K562 (cell line): ENCODE measurements at regions not wholly inside any gene's neighbourhood (a gene's known extent, or its start where the extent isn't known, plus 50 kb on each side); places are given as distances from the start of the nearest gene placed in this dataset.
A peak's percentile ranks its signal among the peaks of the same experiment; 100 is the strongest.

ENCODE experiments used
- CBX1 ChIP-seq: sonication (generic); IDR thresholded peaks from 2 replicates; pipeline ENCODE4 v1.6.1; 2016; ENCODE audit warnings: antibody characterized with exemption, low read depth, mild to moderate bottlenecking
- JUN ChIP-seq, 2 experiments: sonication (generic) in 1 of 2; formaldehyde crosslinking in 1 of 2; IDR thresholded peaks; 2 replicates each; pipeline versions ENCODE4 v1.6.1 to v1.8.0; 2012 to 2022; ENCODE audit warnings: borderline replicate concordance in 2 of 2, mild to moderate bottlenecking in 2 of 2, improper control_type of control experiment in 1 of 2, low read depth in 1 of 2, low read length in 1 of 2, missing genetic modification reagents in 1 of 2
- LEF1 ChIP-seq: fragments of 450-650 bp; IDR thresholded peaks from 2 replicates; pipeline ENCODE4 v1.6.1; 2016; ENCODE audit warnings: mild to moderate bottlenecking
- MCM3 ChIP-seq: fragments of 450-650 bp; IDR thresholded peaks from 2 replicates; pipeline ENCODE4 v1.6.1; 2016
- NR1H2 ChIP-seq: sonication (generic); formaldehyde crosslinking; IDR thresholded peaks from 2 replicates; pipeline ENCODE4 v1.4.0; 2020; ENCODE audit warnings: mild to moderate bottlenecking, missing genetic modification reagents
- POLR2A ChIP-seq: fragments of 450-650 bp; conservative IDR thresholded peaks from 2 replicates; pipeline ENCODE4 v1.6.1; 2016
- RB1 ChIP-seq: fragments of 450-650 bp; IDR thresholded peaks from 2 replicates; pipeline ENCODE4 v1.6.1; 2017; ENCODE audit warnings: low read depth, mild to moderate bottlenecking
- SPI1 ChIP-seq: IDR thresholded peaks from 2 replicates; pipeline ENCODE4 v1.6.1; 2011; ENCODE audit warnings: low read depth, low read length, control low read depth, borderline replicate concordance
- STAT5B ChIP-seq: fragments of 250-450 bp; sonication (Bioruptor Pico); IDR thresholded peaks from 2 replicates; pipeline ENCODE4 v1.8.0; 2021; ENCODE audit warnings: mild to moderate bottlenecking, inconsistent platforms
- XRCC4 ChIP-seq: IDR thresholded peaks from one replicate; pipeline ENCODE4 v1.6.1; 2011; ENCODE audit not compliant: insufficient read depth, insufficient read length; ENCODE audit errors: extremely low read depth
- TF ChIP-seq, protein P1 (sequence below): fragments of 250-450 bp; sonication (Bioruptor Pico); IDR thresholded peaks from 2 replicates; pipeline ENCODE4 v1.5.0; 2022; ENCODE audit warnings: mild to moderate bottlenecking
- TF ChIP-seq, protein P2 (sequence below): sonication (generic); formaldehyde crosslinking; IDR thresholded peaks from 2 replicates; pipeline ENCODE4 v1.9.0; 2022; ENCODE audit warnings: mild to moderate bottlenecking, missing genetic modification reagents
- TF ChIP-seq, protein P3 (sequence below): fragments of 250-450 bp; sonication (Bioruptor Pico); IDR thresholded peaks from 2 replicates; pipeline ENCODE4 v1.4.0; 2020; ENCODE audit warnings: mild to moderate bottlenecking, moderate library complexity, borderline replicate concordance
- TF ChIP-seq, protein P4 (sequence below): sonication (generic); formaldehyde crosslinking; IDR thresholded peaks from 2 replicates; pipeline ENCODE4 v1.5.0; 2020; ENCODE audit warnings: missing genetic modification reagents
- TF ChIP-seq, protein P5 (sequence below): sonication (generic); formaldehyde crosslinking; IDR thresholded peaks from 2 replicates; pipeline ENCODE4 v1.8.1; 2022; ENCODE audit warnings: missing genetic modification reagents

DNA sequence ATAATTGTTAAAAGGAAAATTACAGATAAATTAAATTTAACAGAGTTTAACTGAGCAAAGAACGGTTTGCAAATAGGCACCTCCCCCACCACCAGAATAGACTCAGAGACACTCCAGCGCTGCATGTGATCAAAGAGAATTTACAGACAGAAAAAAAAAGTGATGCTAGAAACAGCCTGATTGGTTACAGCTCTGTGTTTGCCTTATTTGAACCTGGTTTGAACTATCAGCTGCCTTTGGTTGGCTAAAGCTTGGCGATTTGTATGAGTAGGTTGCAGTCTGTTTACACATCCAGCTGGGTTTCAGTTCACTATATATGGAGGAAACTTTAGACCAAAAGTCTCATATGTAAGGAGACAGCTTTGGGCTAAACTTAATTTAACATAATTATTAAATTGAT, 249.1 kb downstream of the ENC1 start (continued):
- TF ChIP-seq, protein P1, sequence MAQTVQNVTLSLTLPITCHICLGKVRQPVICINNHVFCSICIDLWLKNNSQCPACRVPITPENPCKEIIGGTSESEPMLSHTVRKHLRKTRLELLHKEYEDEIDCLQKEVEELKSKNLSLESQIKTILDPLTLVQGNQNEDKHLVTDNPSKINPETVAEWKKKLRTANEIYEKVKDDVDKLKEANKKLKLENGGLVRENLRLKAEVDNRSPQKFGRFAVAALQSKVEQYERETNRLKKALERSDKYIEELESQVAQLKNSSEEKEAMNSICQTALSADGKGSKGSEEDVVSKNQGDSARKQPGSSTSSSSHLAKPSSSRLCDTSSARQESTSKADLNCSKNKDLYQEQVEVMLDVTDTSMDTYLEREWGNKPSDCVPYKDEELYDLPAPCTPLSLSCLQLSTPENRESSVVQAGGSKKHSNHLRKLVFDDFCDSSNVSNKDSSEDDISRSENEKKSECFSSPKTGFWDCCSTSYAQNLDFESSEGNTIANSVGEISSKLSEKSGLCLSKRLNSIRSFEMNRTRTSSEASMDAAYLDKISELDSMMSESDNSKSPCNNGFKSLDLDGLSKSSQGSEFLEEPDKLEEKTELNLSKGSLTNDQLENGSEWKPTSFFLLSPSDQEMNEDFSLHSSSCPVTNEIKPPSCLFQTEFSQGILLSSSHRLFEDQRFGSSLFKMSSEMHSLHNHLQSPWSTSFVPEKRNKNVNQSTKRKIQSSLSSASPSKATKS (CRISPR knock-in tag): no peak
- TF ChIP-seq MCM3 (no peak), POLR2A (no peak), STAT5B (CRISPR knock-in tag) (no peak), NR1H2 (CRISPR knock-in tag) (no peak), RB1 (no peak), XRCC4 (no peak), JUN (IDR thresholded peaks at IDR 0.05; ENCODE audit: borderline replicate concordance, low read depth, low read length) (no peak), JUN (CRISPR knock-in tag; IDR thresholded peaks at IDR 0.05; ENCODE audit: borderline replicate concordance) (no peak), LEF1 (peak; percentile 89), SPI1 (no peak), CBX1 (no peak)
- TF ChIP-seq, protein P2, sequence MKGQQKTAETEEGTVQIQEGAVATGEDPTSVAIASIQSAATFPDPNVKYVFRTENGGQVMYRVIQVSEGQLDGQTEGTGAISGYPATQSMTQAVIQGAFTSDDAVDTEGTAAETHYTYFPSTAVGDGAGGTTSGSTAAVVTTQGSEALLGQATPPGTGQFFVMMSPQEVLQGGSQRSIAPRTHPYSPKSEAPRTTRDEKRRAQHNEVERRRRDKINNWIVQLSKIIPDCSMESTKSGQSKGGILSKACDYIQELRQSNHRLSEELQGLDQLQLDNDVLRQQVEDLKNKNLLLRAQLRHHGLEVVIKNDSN (CRISPR knock-in tag): peak; percentile 43; the same call in 1 of the 2 replicates
- TF ChIP-seq, protein P3, sequence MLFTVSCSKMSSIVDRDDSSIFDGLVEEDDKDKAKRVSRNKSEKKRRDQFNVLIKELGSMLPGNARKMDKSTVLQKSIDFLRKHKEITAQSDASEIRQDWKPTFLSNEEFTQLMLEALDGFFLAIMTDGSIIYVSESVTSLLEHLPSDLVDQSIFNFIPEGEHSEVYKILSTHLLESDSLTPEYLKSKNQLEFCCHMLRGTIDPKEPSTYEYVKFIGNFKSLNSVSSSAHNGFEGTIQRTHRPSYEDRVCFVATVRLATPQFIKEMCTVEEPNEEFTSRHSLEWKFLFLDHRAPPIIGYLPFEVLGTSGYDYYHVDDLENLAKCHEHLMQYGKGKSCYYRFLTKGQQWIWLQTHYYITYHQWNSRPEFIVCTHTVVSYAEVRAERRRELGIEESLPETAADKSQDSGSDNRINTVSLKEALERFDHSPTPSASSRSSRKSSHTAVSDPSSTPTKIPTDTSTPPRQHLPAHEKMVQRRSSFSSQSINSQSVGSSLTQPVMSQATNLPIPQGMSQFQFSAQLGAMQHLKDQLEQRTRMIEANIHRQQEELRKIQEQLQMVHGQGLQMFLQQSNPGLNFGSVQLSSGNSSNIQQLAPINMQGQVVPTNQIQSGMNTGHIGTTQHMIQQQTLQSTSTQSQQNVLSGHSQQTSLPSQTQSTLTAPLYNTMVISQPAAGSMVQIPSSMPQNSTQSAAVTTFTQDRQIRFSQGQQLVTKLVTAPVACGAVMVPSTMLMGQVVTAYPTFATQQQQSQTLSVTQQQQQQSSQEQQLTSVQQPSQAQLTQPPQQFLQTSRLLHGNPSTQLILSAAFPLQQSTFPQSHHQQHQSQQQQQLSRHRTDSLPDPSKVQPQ: no peak
- TF ChIP-seq, protein P4, sequence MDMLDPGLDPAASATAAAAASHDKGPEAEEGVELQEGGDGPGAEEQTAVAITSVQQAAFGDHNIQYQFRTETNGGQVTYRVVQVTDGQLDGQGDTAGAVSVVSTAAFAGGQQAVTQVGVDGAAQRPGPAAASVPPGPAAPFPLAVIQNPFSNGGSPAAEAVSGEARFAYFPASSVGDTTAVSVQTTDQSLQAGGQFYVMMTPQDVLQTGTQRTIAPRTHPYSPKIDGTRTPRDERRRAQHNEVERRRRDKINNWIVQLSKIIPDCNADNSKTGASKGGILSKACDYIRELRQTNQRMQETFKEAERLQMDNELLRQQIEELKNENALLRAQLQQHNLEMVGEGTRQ: peak; percentile 39
- TF ChIP-seq, protein P5, sequence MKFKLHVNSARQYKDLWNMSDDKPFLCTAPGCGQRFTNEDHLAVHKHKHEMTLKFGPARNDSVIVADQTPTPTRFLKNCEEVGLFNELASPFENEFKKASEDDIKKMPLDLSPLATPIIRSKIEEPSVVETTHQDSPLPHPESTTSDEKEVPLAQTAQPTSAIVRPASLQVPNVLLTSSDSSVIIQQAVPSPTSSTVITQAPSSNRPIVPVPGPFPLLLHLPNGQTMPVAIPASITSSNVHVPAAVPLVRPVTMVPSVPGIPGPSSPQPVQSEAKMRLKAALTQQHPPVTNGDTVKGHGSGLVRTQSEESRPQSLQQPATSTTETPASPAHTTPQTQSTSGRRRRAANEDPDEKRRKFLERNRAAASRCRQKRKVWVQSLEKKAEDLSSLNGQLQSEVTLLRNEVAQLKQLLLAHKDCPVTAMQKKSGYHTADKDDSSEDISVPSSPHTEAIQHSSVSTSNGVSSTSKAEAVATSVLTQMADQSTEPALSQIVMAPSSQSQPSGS (CRISPR knock-in tag): no peak
